CD4-positive, CD25-positive, alpha-beta regulatory T cell (primary cell): ENCODE measurements at regions not wholly inside any gene's neighbourhood (a gene's known extent, or its start where the extent isn't known, plus 50 kb on each side); places are given as distances from the start of the nearest gene placed in this dataset.

ENCODE experiments used
- ATAC-seq, 2 donors: fragments of 150-1000 bp; cut with Tn5 transposase; one replicate each; pipeline ENCODE4 v1.10.0; 2021; ENCODE audit warnings: low read depth in 2 of 2, moderate number of reproducible peaks in 2 of 2, moderate library complexity in 1 of 2
- DNase-seq, 3 donors: peaks; one replicate each; pipeline versions ENCODE4 v3.0.0 to v3.0.0-alpha.2; 2012 to 2022; ENCODE audit warnings: mixed read lengths in 1 of 3
- H3K27ac ChIP-seq: one replicate; pipeline ENCODE4 v1.7.0; 2013; ENCODE audit warnings: mild to moderate bottlenecking, low read length; ENCODE audit not compliant: insufficient read depth, poor library complexity, severe bottlenecking
- H3K27me3 ChIP-seq: one replicate; pipeline ENCODE4 v1.7.0; 2013; ENCODE audit warnings: low read length; ENCODE audit not compliant: control insufficient read depth, insufficient read depth
- H3K36me3 ChIP-seq: one replicate; pipeline ENCODE4 v1.7.0; 2013; ENCODE audit warnings: mild to moderate bottlenecking, low read length, moderate library complexity; ENCODE audit not compliant: control insufficient read depth, insufficient read depth
- H3K4me1 ChIP-seq: 2 replicates; pipeline ENCODE4 v1.7.0; 2013; ENCODE audit warnings: mild to moderate bottlenecking, low read length; ENCODE audit not compliant: insufficient read depth, control insufficient read depth, poor library complexity, severe bottlenecking
- H3K4me3 ChIP-seq: one replicate; pipeline ENCODE4 v1.7.0; 2013; ENCODE audit warnings: low read depth, mild to moderate bottlenecking, low read length, moderate library complexity
- H3K9me3 ChIP-seq, 2 experiments: 1 replicate in 1 of 2; 2 replicates in 1 of 2; pipeline ENCODE4 v1.7.0; 2013; ENCODE audit warnings: low read length in 2 of 2, mild to moderate bottlenecking in 1 of 2, moderate library complexity in 1 of 2; ENCODE audit not compliant: control insufficient read depth in 2 of 2
- H3K27ac Mint-ChIP-seq, 3 donors: one replicate each; pipeline ENCODE4 v1.8.0; 2020 to 2022; ENCODE audit warnings: mild to moderate bottlenecking in 3 of 3, mixed read lengths in 3 of 3, moderate library complexity in 2 of 3
- H3K27me3 Mint-ChIP-seq: one replicate; pipeline ENCODE4 v1.8.0; 2022; ENCODE audit warnings: mild to moderate bottlenecking, mixed read lengths
- H3K36me3 Mint-ChIP-seq: one replicate; pipeline ENCODE4 v1.8.0; 2020; ENCODE audit warnings: mixed read lengths
- H3K4me1 Mint-ChIP-seq, 4 donors: one replicate each; pipeline ENCODE4 v1.8.0; 2020 to 2022; ENCODE audit warnings: mixed read lengths in 4 of 4, mild to moderate bottlenecking in 1 of 4
- H3K4me3 Mint-ChIP-seq, 4 donors: one replicate each; pipeline ENCODE4 v1.8.0; 2020 to 2022; ENCODE audit warnings: mild to moderate bottlenecking in 4 of 4, mixed read lengths in 4 of 4, moderate library complexity in 3 of 4
- H3K9me3 Mint-ChIP-seq, 7 donors: one replicate each; pipeline ENCODE4 v1.8.0; 2020 to 2022; ENCODE audit warnings: mixed read lengths in 7 of 7, mild to moderate bottlenecking in 3 of 7, moderate library complexity in 2 of 7

DNA sequence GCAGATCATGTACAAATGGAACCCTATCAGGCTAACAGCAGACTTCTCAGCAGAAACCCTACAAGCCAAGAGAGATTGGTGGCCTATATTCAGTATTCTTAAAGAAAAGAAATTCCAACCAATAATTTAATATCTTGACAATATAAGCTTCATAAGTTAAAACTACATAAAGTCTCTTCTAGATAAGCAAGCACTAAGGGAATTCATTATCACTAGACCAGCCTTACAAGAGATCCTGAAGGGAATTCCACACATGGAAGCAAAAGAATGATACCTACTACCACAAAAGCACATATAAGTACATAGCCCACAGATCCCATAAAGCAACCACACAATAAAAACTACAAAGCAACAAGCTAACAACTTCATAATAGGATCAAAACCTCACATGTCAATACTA, 60.4 kb upstream of the SCAF11 start:
- no peak overlapping the region for H3K27ac Mint-ChIP-seq
- H3K27me3 ChIP-seq, result peaks cover 1% of the 10 kb centered on the region
- H3K9me3 ChIP-seq, result peaks cover 25 to 31% of the 10 kb centered on the region in 2 experiments
- H3K36me3 ChIP-seq, result no peaks in the 10 kb centered on the region
- H3K4me1 Mint-ChIP-seq, result no peaks in the 10 kb centered on the region
- DNase-seq, result no peak
- H3K27me3 Mint-ChIP-seq, result peaks cover 26% of the 10 kb centered on the region
- no peak overlapping the region for H3K27ac ChIP-seq
- H3K4me3 ChIP-seq, result no peak overlapping the region
- H3K9me3 Mint-ChIP-seq, result peaks cover 7 to 44% (median 17%) of the 10 kb centered on the region in 7 donors
- H3K36me3 Mint-ChIP-seq, result no peaks in the 10 kb centered on the region
- no peaks in the 10 kb centered on the region for H3K4me1 ChIP-seq
- no peak for ATAC-seq
- no peak overlapping the region for H3K4me3 Mint-ChIP-seq

GRCh38 chr12:46049665-46050064, 59.3 kb upstream of the SCAF11 start:
- H3K9me3 ChIP-seq, result peaks cover 25 to 31% of the 10 kb centered on the region in 2 experiments
- no peak overlapping the region for H3K27ac Mint-ChIP-seq
- no peaks in the 10 kb centered on the region for H3K36me3 Mint-ChIP-seq
- peaks cover 1% of the 10 kb centered on the region for H3K27me3 ChIP-seq
- no peaks in the 10 kb centered on the region for H3K4me1 Mint-ChIP-seq
- H3K4me3 Mint-ChIP-seq, result no peak overlapping the region
- no peak overlapping the region for H3K27ac ChIP-seq
- H3K4me1 ChIP-seq, result no peaks in the 10 kb centered on the region
- peaks cover 29% of the 10 kb centered on the region for H3K27me3 Mint-ChIP-seq
- H3K4me3 ChIP-seq, result no peak overlapping the region
- no peaks in the 10 kb centered on the region for H3K36me3 ChIP-seq
- peaks cover 8 to 48% (median 19%) of the 10 kb centered on the region in 7 donors for H3K9me3 Mint-ChIP-seq
- ATAC-seq (no peak), DNase-seq (no peak)

- peaks cover 5 to 40% (median 15%) of the 10 kb centered on the region in 7 donors for H3K9me3 Mint-ChIP-seq
- no peaks in the 10 kb centered on the region for H3K36me3 Mint-ChIP-seq
Observed at GRCh38 chr12:46046436-46046835, 56.1 kb upstream of the SCAF11 start.

GRCh38 chr12:46043972-46044520, 53.7 kb upstream of the SCAF11 start:
- DNase-seq (no peak), ATAC-seq (no peak)
- no peak overlapping the region for H3K4me3 Mint-ChIP-seq
- H3K27me3 Mint-ChIP-seq, result peaks cover 17% of the 10 kb centered on the region
- no peak overlapping the region for H3K27ac ChIP-seq
- H3K36me3 ChIP-seq, result no peaks in the 10 kb centered on the region
- H3K27me3 ChIP-seq, result peaks cover 1% of the 10 kb centered on the region
- no peak overlapping the region for H3K4me3 ChIP-seq
- H3K4me1 ChIP-seq, result no peaks in the 10 kb centered on the region
- H3K9me3 Mint-ChIP-seq, result peaks cover 0 to 29% (median 10%) of the 10 kb centered on the region in 7 donors
- H3K4me1 Mint-ChIP-seq, result no peaks in the 10 kb centered on the region
- H3K36me3 Mint-ChIP-seq, result no peaks in the 10 kb centered on the region
- peaks cover 11% of the 10 kb centered on the region in 2 experiments for H3K9me3 ChIP-seq
- no peak overlapping the region for H3K27ac Mint-ChIP-seq

More at GRCh38 chr12:46046436-46046835, 56.1 kb upstream of the SCAF11 start:
- no peak overlapping the region for H3K4me3 Mint-ChIP-seq
- H3K4me1 Mint-ChIP-seq, result no peaks in the 10 kb centered on the region
- ATAC-seq, result no peak
- Histone ChIP-seq H3K36me3 (no peaks in the 10 kb centered on the region), H3K9me3 (peaks cover 22 to 31% of the 10 kb centered on the region in 2 experiments), H3K27me3 (peaks cover 1% of the 10 kb centered on the region), H3K4me3 (no peak overlapping the region), H3K4me1 (no peaks in the 10 kb centered on the region), H3K27ac (no peak overlapping the region)
- DNase-seq, result no peak
- H3K27me3 Mint-ChIP-seq, result peaks cover 12% of the 10 kb centered on the region
- no peak overlapping the region for H3K27ac Mint-ChIP-seq
